Renal cortex interstitium (tissue), 11 donors: ENCODE measurements at regions not wholly inside any gene's neighbourhood (a gene's known extent, or its start where the extent isn't known, plus 50 kb on each side); places are given as distances from the start of the nearest gene placed in this dataset.
A peak's percentile ranks its signal among the peaks of the same experiment; 100 is the strongest.

ENCODE experiments used
- DNase-seq, 11 donors: peaks; one replicate each; pipeline ENCODE4 v3.0.0-alpha.2; 2013; ENCODE audit warnings: low read depth in 9 of 11, low spot score in 4 of 11; ENCODE audit errors: extremely low read depth in 1 of 11

GRCh38 chr5:136526021-136526420, 160.7 kb upstream of the TRPC7 start:
- DNase-seq, result no peak

- no peak for DNase-seq
Measured at GRCh38 chr5:136525597-136525996, 160.3 kb upstream of the TRPC7 start.

DNA sequence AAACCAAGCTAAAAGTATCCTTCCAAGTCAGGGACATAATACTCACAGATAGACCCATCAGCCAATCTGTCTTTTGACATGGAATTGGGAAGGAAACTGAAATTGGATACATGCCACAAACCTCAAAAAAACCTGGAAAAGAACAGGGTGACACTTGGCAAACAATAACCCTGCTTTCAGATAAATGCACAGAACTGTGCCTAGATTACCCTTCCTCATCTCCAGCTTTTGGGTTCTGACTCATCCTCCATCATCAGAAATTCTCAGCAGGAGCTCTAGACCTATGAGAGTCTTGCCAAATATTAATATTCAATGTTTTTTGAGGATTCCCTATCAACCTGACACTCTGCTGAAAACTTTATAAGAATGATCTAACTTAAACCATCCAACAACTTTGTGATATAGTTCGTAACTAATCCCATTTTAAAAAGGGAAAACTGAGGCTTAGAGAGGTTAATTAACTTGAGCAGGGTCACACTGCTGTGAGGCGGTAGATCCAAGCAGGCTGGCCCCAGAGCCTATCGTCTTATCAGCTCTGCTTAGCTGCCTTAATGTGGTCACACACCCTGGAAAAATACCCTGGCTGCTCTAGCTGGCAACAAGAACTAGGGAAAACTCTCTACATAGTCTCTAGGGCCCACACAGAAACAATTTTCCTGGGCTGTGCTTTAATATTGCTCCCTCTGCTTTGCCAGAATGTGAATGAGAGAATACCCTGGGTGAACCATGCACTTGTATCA, 157.0 kb upstream of the TRPC7 start:
- no peak for DNase-seq

GRCh38 chr5:136521696-136522095, 156.4 kb upstream of the TRPC7 start:
- DNase-seq, result no peak

- no peak for DNase-seq
Measured at GRCh38 chr5:136518814-136519213, 153.5 kb upstream of the TRPC7 start.

DNA sequence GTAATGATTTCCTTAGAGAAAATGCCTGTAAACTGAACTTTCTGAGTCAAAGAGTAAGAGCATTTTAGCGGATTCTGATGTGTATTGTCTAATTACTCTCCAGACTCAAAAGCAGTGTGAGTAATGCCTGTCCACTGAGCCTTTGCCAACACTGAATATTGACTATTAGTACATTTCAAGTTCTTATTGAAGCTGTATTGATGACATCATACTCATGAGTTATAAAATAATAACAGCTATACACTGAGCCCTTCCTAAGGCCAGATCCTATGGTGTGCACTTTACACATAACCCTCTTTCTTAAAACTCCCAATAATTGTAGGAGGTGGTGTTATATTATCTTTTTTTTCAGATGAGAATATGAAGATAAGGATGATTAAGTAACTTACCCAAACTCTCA, 152.8 kb upstream of the TRPC7 start:
- DNase-seq, result no peak

DNA sequence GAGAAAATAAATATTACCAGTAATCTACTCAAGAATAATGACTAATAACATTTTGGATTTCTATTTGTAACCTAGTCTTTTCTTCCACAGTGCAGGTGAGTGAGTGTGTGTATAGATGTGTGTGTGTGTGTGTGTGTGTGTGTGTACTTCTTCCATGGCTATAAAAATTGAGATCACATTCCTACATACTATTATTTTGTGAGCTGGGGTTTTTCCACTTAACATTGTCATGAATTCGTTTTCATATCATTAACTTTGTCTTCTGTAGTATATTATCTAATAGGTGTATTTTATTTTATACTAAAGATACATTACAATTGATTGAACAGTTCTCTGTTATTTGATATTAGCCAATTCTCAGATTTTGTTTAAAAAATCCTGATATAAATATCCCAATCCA, 152.4 kb upstream of the TRPC7 start:
- DNase-seq, result no peak

DNA sequence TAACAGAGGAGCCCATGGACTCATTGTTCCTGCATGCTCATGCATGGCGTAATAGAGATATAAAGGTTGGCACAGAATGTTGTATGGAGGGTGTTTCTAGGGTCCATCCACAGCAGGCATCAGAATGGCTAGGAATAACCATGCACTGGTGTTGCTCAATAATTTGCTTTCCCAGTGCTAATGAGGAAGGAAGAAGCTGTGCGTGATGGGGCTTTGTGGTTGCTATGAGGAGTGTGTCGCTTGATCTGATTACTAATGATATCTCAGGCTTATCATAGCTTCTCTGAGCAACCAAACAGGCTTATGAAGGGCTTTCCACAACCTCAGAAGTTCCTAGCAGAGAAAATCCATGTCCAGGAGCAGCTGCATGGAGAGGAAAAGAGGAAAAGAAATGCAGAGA, 151.3 kb upstream of the TRPC7 start:
- no peak for DNase-seq

GRCh38 chr5:136513430-136513829, 148.1 kb upstream of the TRPC7 start:
- no peak for DNase-seq

DNA sequence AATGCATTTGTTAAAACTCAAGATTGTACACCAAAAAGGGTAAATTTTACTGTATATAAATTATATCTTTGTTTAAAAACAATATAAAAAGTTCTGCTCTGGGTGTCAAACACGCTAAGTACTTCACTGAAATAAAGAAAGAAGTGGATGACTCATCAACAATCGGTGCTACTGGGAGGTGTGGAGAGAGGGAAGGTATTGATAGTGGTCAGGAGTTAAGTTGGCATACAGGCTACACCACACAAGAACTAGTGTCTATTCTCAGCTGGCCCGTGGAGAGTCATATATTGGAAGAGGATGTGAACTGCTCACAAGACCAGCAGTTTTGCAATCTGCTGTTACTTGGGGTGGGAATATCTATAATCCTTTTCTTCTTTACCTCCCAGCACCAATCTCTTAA, 145.7 kb upstream of the TRPC7 start:
- no peak for DNase-seq

DNA sequence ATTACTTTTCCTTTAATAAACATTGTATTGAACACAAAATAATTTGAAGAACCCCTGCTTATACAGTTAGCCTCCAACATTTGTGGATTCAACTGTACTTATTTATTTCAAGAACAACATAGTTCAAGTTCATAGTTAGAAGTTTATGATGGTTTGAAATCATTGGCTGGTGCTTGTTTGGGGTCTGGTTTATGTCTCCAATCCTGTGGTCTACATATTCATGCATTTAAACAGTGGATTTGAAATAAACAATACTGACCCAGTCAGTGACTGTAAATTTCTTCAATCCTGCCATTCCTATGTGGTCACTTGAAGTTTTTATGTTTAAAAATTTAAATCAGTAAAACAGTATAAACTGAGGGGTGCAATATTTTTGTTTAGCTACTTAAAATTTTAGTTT, 145.1 kb upstream of the TRPC7 start:
- no peak for DNase-seq

GRCh38 chr5:136506131-136506530, 140.8 kb upstream of the TRPC7 start:
- DNase-seq, result no peak

DNA sequence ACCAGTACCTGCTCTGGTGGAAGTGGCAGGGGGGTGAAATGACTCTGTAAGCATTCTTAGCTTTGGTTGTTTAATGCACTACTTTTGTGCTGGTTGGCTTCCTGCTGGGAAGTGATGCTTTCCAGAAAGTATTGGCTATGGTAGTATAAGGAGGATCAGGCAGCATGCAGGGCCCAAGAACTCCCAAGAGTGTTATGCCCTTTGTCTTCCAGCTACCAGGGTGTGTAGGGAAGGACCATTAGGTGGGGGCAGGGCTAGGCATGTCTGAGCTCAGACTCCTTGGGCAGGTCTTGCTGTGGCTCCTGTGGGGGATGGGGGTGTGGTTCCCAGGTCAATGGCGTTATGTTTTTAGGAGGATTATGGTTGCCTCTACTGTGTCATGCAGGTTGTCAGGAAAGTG, 135.8 kb upstream of the TRPC7 start:
- no peak for DNase-seq

DNA sequence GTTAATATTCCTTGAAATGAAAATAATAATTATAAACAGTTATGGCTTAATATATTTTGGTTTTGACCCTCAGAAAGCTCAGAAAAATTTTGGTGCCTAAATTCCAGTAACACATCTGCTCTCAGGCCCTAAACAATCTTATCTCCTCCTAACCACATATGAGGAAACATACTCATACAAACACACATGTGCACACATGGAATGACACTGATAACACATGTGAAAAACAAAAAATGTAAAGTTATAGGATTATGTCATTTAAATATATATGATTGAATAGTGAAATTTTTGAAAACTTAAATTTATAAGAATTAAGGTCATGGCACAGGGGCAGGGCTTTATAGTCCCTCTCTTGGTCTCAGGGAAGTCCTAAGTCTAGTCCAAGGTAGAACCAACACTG, 127.2 kb upstream of the TRPC7 start:
- DNase-seq, result no peak

- DNase-seq, result no peak
Measured at GRCh38 chr5:136491806-136492205, 126.5 kb upstream of the TRPC7 start.

DNA sequence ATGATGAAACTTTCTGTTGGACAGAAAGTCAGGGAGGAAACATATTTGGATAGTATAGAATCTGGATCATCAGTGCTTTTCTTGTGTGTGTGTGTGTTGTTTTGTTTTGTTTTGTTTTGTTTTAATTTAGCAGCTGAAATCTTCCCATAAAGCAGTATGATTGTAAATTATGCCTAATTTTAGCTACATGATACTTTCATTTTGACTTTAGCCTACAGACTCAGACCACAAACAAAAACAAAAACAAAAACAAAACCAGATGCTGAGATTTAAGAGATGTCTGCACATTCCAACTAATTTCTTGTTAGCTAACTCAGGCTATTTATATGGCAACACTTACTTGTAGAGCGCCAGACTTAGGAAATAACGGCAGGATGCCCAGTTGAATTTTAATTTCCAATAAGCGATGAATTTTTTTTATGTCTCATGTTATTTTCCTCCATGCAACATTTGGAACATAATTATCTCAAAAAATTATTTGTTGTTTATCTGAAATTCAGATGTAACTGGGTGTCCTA, 119.5 kb upstream of the TRPC7 start:
- DNase-seq, result peak in 3 of 11 donors; percentile 9 to 12 (median 10)

- peak in 6 of 11 donors; percentile 4 to 26 (median 14) for DNase-seq
Measured at GRCh38 chr5:136482206-136482605, 116.9 kb upstream of the TRPC7 start.

DNA sequence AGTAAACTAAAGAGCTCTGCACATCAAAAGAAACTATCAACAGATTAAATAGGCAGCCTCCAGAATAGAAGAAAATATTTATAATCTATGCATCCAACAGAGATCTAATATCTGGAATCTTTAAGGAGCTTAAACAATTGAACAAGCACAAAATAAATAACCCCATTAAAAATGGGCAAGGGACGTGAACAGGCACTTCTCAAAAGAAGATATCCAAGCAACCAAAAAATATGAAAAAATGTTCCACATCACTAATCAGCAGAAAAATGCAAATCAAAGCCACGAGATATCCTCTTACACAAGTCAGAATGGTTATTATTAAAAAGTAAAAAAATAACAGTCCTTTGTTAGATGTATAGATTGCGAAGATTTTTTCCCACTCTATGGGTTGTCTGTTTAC, 109.1 kb upstream of the TRPC7 start:
- DNase-seq, result no peak

DNA sequence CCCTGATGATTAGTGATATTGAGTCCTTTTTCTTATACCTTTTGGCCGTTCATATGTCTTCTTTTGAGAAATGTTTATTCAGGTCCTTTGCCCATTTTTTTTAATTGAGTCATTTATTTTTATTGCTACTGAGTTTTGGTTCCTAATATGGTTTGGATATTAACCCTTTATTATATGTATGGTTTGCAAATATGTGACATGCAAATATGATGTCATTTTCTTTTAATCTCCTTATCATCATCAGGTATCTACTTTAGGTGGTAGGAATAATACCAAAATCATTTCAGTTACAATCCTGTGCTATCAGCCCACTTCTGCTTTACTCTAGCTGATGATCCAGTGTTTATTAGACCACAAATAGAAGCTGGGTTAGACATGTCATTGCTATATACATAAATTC, 102.3 kb upstream of the TRPC7 start:
- no peak for DNase-seq

GRCh38 chr5:136466041-136466415, 100.7 kb upstream of the TRPC7 start:
- no peak for DNase-seq

DNA sequence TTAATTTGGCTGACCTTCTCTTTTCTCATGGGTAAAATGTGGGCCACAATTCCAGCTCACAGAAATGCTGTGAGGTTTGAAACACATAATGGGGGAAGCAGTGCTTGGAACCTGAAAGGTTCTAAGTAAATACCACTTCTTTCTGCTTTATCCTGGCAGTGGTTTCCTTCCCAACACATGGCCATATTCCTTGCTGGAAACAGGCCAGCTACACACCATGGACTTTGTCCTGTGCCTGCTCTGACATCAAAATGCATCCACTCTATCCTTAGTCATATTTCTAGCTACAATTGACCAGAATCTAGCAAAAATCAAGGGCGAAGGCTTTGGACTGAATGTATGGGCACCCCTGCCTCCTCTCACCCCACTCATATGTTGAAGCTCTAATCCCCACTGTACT, 93.1 kb upstream of the TRPC7 start:
- no peak for DNase-seq
